Left lung (tissue), 4 donors: ENCODE measurements at regions not wholly inside any gene's neighbourhood (a gene's known extent, or its start where the extent isn't known, plus 50 kb on each side); places are given as distances from the start of the nearest gene placed in this dataset.

Source experiments
- ATAC-seq: fragments of 200-7000 bp; cut with Tn5 transposase; one replicate; pipeline ENCODE4 v1.9.1; 2020; ENCODE audit warnings: moderate library complexity
- DNase-seq, 4 donors: peaks; one replicate each; pipeline ENCODE4 v3.0.0-alpha.2; 2013 to 2020
- H3K27ac ChIP-seq, 2 donors: fragments of 200-600 bp; sonication (generic) in 1 of 2; one replicate each; pipeline versions ENCODE4 v1.5.0 to v1.8.0; 2020 to 2021
- H3K27me3 ChIP-seq, 2 donors: fragments of 200-600 bp; sonication (generic) in 1 of 2; one replicate each; pipeline versions ENCODE4 v1.5.0 to v1.8.0; 2020 to 2021
- H3K36me3 ChIP-seq, 2 donors: fragments of 200-600 bp; sonication (generic) in 1 of 2; one replicate each; pipeline versions ENCODE4 v1.5.0 to v1.8.0; 2020 to 2021
- H3K4me1 ChIP-seq, 2 donors: fragments of 200-600 bp; one replicate each; pipeline ENCODE4 v1.8.0; 2021
- H3K4me3 ChIP-seq, 2 donors: fragments of 200-600 bp; sonication (generic) in 1 of 2; one replicate each; pipeline versions ENCODE4 v1.5.0 to v1.8.0; 2020 to 2021; ENCODE audit warnings: mild to moderate bottlenecking in 1 of 2
- H3K9me3 ChIP-seq, 2 donors: fragments of 200-600 bp; sonication (generic) in 1 of 2; one replicate each; pipeline versions ENCODE4 v1.5.0 to v1.8.0; 2020 to 2021
- CTCF ChIP-seq, 2 donors: fragments of 200-600 bp; sonication (generic) in 1 of 2; IDR thresholded peaks; one replicate each; pipeline versions ENCODE4 v1.5.0 to v1.8.0; 2021; ENCODE audit warnings: antibody characterized with exemption in 2 of 2
- intact Hi-C, 2 donors: fragments of 100-400 bp; cut with DNase I; formaldehyde crosslinking; loops; one replicate each; pipeline versions ENCODE4 v1.11.2 to v1.14.2; 2022
- donor health status: DM: no; HTN: yes; CAD: no.
- donor health status: DM: no; HTN: no; CAD: no.

- Histone ChIP-seq H3K27ac (no peak overlapping the region), H3K36me3 (no peaks in the 10 kb centered on the region), H3K9me3 (no peaks in the 10 kb centered on the region), H3K4me3 (no peak overlapping the region), H3K4me1 (no peaks in the 10 kb centered on the region), H3K27me3 (no peaks in the 10 kb centered on the region)
- ATAC-seq: no peak
- intact Hi-C loops: no loop called here
- DNase-seq: no peak
- no peak for TF ChIP-seq CTCF (IDR thresholded peaks at IDR 0.05)
Observed at GRCh38 chr2:122858075-122858702, 1102.7 kb downstream of the TSN start.

- ATAC-seq: no peak
- intact Hi-C loops: no loop called here
Observed at GRCh38 chr2:122858813-122859212, 1103.4 kb downstream of the TSN start.

GRCh38 chr2:122859260-122859659, 1103.8 kb downstream of the TSN start:
- H3K27me3 ChIP-seq: no peaks in the 10 kb centered on the region
- H3K9me3 ChIP-seq: no peaks in the 10 kb centered on the region
- H3K36me3 ChIP-seq: no peaks in the 10 kb centered on the region
- no peaks in the 10 kb centered on the region for H3K4me1 ChIP-seq
- TF ChIP-seq CTCF (IDR thresholded peaks at IDR 0.05): no peak
- no peak overlapping the region for H3K27ac ChIP-seq
- intact Hi-C loops: no loop called here
- no peak for ATAC-seq
- H3K4me3 ChIP-seq: no peak overlapping the region
- no peak for DNase-seq

More at GRCh38 chr2:122858813-122859212, 1103.4 kb downstream of the TSN start:
- H3K4me1 ChIP-seq: no peaks in the 10 kb centered on the region
- H3K9me3 ChIP-seq: no peaks in the 10 kb centered on the region
- no peaks in the 10 kb centered on the region for H3K27me3 ChIP-seq
- DNase-seq: no peak
- no peak for TF ChIP-seq CTCF (IDR thresholded peaks at IDR 0.05)
- no peaks in the 10 kb centered on the region for H3K36me3 ChIP-seq
- no peak overlapping the region for H3K27ac ChIP-seq
- no peak overlapping the region for H3K4me3 ChIP-seq

GRCh38 chr2:122863532-122863931, 1108.1 kb downstream of the TSN start:
- no peak overlapping the region for H3K4me3 ChIP-seq
- no peaks in the 10 kb centered on the region for H3K36me3 ChIP-seq
- TF ChIP-seq CTCF (IDR thresholded peaks at IDR 0.05): no peak
- H3K9me3 ChIP-seq: no peaks in the 10 kb centered on the region
- DNase-seq (no peak), ATAC-seq (no peak)
- no peak overlapping the region for H3K27ac ChIP-seq
- intact Hi-C loops: no loop called here
- H3K4me1 ChIP-seq: no peaks in the 10 kb centered on the region
- no peaks in the 10 kb centered on the region for H3K27me3 ChIP-seq

GRCh38 chr2:122864728-122865127, 1109.3 kb downstream of the TSN start:
- Histone ChIP-seq H3K9me3 (no peaks in the 10 kb centered on the region), H3K27me3 (no peaks in the 10 kb centered on the region), H3K4me1 (no peaks in the 10 kb centered on the region), H3K4me3 (no peak overlapping the region), H3K36me3 (no peaks in the 10 kb centered on the region), H3K27ac (no peak overlapping the region)
- ATAC-seq (no peak), DNase-seq (peak in 1 of 4 donors; percentile 0)
- intact Hi-C loops: no loop called here
- TF ChIP-seq CTCF (IDR thresholded peaks at IDR 0.05): no peak
